ENCODE measurements at regions not wholly inside any gene's neighbourhood (a gene's known extent, or its start where the extent isn't known, plus 50 kb on each side); places are given as distances from the start of the nearest gene placed in this dataset.

DNA sequence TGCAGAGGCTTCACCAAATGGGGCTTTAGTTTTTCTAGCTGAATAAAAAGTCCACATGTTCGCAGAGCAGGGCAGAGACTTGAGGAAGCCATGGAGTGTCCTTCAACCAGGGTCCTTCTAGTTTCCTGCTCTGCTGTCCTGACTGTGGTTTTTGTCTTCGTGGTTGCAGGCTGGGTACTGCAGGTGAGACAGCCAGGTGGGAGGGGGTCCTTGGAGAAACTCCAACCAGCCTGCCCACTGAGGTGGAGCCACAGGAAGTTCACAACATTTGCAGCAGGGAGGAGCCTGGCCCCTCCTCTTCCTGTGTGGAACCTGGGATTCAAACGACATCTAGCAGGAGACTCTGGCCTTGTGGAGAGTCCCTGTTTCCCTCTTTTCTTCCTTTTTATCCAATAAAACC, 68.8 kb upstream of the MYLIP start:
- Histone ChIP-seq H3K4me2 (ENCODE audit: control insufficient read depth, insufficient read depth) (no peak overlapping the region), H3K79me2 (ENCODE audit: control insufficient read depth, insufficient read depth, low read length) (no peaks in the 10 kb centered on the region), H3K27me3 (replicated peaks in 1 of 2; ENCODE audit: control insufficient read depth in 2 of 2, insufficient read depth in 2 of 2, low read length in 1 of 2) (no peaks in the 10 kb centered on the region), H2AFZ (ENCODE audit: control insufficient read depth, low read depth, low read length) (no peak overlapping the region), H3K9ac (ENCODE audit: control insufficient read depth, insufficient read depth, low read length) (no peak overlapping the region), H3K27ac (ENCODE audit: control insufficient read depth, insufficient read depth) (no peak overlapping the region), H3K36me3 (ENCODE audit: control insufficient read depth in 2 of 2, insufficient read depth in 2 of 2, low read length in 1 of 2) (no peaks in the 10 kb centered on the region), H3K9me3 (replicated peaks; ENCODE audit: control insufficient read depth, insufficient read depth, low read length) (no peaks in the 10 kb centered on the region), H4K20me1 (ENCODE audit: control insufficient read depth, insufficient read depth) (no peaks in the 10 kb centered on the region), H3K4me1 (ENCODE audit: control insufficient read depth, insufficient read depth, low read length) (no peaks in the 10 kb centered on the region), H3K4me3 (no peak overlapping the region)
- FAIRE-seq (no peak), ATAC-seq (no peak), DNase-seq (ENCODE audit: low read depth, low spot score) (no peak)
- TF ChIP-seq SIX5 (IDR thresholded peaks at IDR 0.05; ENCODE audit: low read depth, low read length, severe bottlenecking) (no peak), RUNX3 (IDR thresholded peaks at IDR 0.05; ENCODE audit: low read length) (no peak), ZZZ3 (IDR thresholded peaks at IDR 0.05; ENCODE audit: control insufficient read depth, insufficient read length, low read depth) (no peak), CTCF (IDR thresholded peaks at IDR 0.05 in 2 of 3, conservative IDR thresholded peaks at IDR 0.05 in 1 of 3; ENCODE audit: control insufficient read depth in 2 of 3, extremely low read depth in 1 of 3, insufficient read depth in 1 of 3, low read depth in 3 of 3, low read length in 3 of 3) (no peak), MEF2A (IDR thresholded peaks at IDR 0.05; ENCODE audit: insufficient read depth, low read depth, low read length) (no peak), POLR2AphosphoS5 (IDR thresholded peaks at IDR 0.05; ENCODE audit: low read length) (no peak), MTA3 (IDR thresholded peaks at IDR 0.05; ENCODE audit: borderline replicate concordance, low read length) (no peak), RELB (IDR thresholded peaks at IDR 0.05; ENCODE audit: low read depth) (no peak)
- WGBS (ENCODE audit: insufficient coverage, insufficient replicate concordance, low lambda C conversion rate, missing lambda C conversion rate), result 18% methylated on average over 3 of the region's 3 CpGs
- ChIA-PET POLR2A (no interaction called here), SMC1A (ENCODE audit: uncharacterized antibody, unreplicated experiment) (interaction anchor here (1.6 to 3.8 kb wide), 2 partner anchors 10 to 67 kb away, joined by 3 to 19 read pairs; no protein-coding TSS in a partner anchor), RAD21 (ENCODE audit: unreplicated experiment) (interaction anchor here (0.8 kb wide), 1 partner anchor 60 kb away, joined by 3 read pairs; no protein-coding TSS in a partner anchor), CTCF (interaction anchor here (1.6 kb wide), 1 partner anchor 18 kb away, joined by 3 read pairs; no protein-coding TSS in a partner anchor)
- no TSS peak for BruUV-seq (replicated peaks)
- in situ Hi-C loops (cut with MboI) (no loop called here), intact Hi-C loops (cut with micrococcal nuclease; ENCODE audit: unreplicated experiment) (no loop called here)

All from GM12878 (cell line).